ENCODE measurements at regions not wholly inside any gene's neighbourhood (a gene's known extent, or its start where the extent isn't known, plus 50 kb on each side); places are given as distances from the start of the nearest gene placed in this dataset.

GRCh38 chr13:83975655-83976165 is 93.4 kb upstream of the SLITRK1 start:
- H4K20me1 ChIP-seq (ENCODE audit: insufficient read depth, low read length) = no peaks in the 10 kb centered on the region
- no peak overlapping the region for H2AFZ ChIP-seq (ENCODE audit: low read depth, low read length)
- H3K9ac ChIP-seq (ENCODE audit: low read length) = no peak overlapping the region
- H3K27me3 ChIP-seq (ENCODE audit: low read depth, low read length) = no peaks in the 10 kb centered on the region
- H3K9me3 ChIP-seq (ENCODE audit: insufficient read depth, low read length) = no peaks in the 10 kb centered on the region
- H3K4me2 ChIP-seq (ENCODE audit: low read length) = no peak overlapping the region
- H3K79me2 ChIP-seq (ENCODE audit: low read length) = no peaks in the 10 kb centered on the region
- no peaks in the 10 kb centered on the region for H3K36me3 ChIP-seq (replicated peaks; ENCODE audit: low read depth, low read length)
- TF ChIP-seq EZH2phosphoT487 (IDR thresholded peaks at IDR 0.05; ENCODE audit: low read depth) (no peak), CTCF (IDR thresholded peaks at IDR 0.05; ENCODE audit: low read depth, low read length) (no peak)
- no peak overlapping the region for H3K4me3 ChIP-seq (ENCODE audit: low read length)
- no peak overlapping the region for H3K27ac ChIP-seq (ENCODE audit: low read length)
- H3K4me1 ChIP-seq (ENCODE audit: low read length) = no peaks in the 10 kb centered on the region

GRCh38 chr13:83958531-83958930 is 76.3 kb upstream of the SLITRK1 start:
- Histone ChIP-seq H3K27ac (ENCODE audit: low read length) (no peak overlapping the region), H3K36me3 (replicated peaks; ENCODE audit: low read depth, low read length) (no peaks in the 10 kb centered on the region), H3K79me2 (ENCODE audit: low read length) (no peaks in the 10 kb centered on the region), H4K20me1 (ENCODE audit: insufficient read depth, low read length) (no peaks in the 10 kb centered on the region), H3K9ac (ENCODE audit: low read length) (no peak overlapping the region), H3K4me2 (ENCODE audit: low read length) (no peak overlapping the region; the same call in 1 of the 2 replicates), H3K4me1 (ENCODE audit: low read length) (no peaks in the 10 kb centered on the region), H2AFZ (ENCODE audit: low read depth, low read length) (peak overlapping the region; percentile 58), H3K9me3 (ENCODE audit: insufficient read depth, low read length) (no peaks in the 10 kb centered on the region), H3K4me3 (ENCODE audit: low read length) (no peak overlapping the region), H3K27me3 (ENCODE audit: low read depth, low read length) (no peaks in the 10 kb centered on the region)
- TF ChIP-seq CTCF (IDR thresholded peaks at IDR 0.05; ENCODE audit: low read depth, low read length) = no peak
- TF ChIP-seq EZH2phosphoT487 (IDR thresholded peaks at IDR 0.05; ENCODE audit: low read depth) = no peak

- Histone ChIP-seq H3K4me3 (ENCODE audit: low read length) (no peak overlapping the region), H4K20me1 (ENCODE audit: insufficient read depth, low read length) (no peaks in the 10 kb centered on the region), H3K79me2 (ENCODE audit: low read length) (no peaks in the 10 kb centered on the region), H3K9ac (ENCODE audit: low read length) (no peak overlapping the region), H3K4me1 (ENCODE audit: low read length) (no peaks in the 10 kb centered on the region), H3K9me3 (ENCODE audit: insufficient read depth, low read length) (no peaks in the 10 kb centered on the region), H3K27ac (ENCODE audit: low read length) (no peak overlapping the region), H3K4me2 (ENCODE audit: low read length) (no peak overlapping the region), H2AFZ (ENCODE audit: low read depth, low read length) (no peak overlapping the region), H3K27me3 (ENCODE audit: low read depth, low read length) (no peaks in the 10 kb centered on the region), H3K36me3 (replicated peaks; ENCODE audit: low read depth, low read length) (no peaks in the 10 kb centered on the region)
- TF ChIP-seq CTCF (IDR thresholded peaks at IDR 0.05; ENCODE audit: low read depth, low read length) (no peak), EZH2phosphoT487 (IDR thresholded peaks at IDR 0.05; ENCODE audit: low read depth) (no peak)
Observed at GRCh38 chr13:83955011-83955410, 72.7 kb upstream of the SLITRK1 start.

GRCh38 chr13:83953916-83954315 is 71.6 kb upstream of the SLITRK1 start:
- no peak overlapping the region for H3K27ac ChIP-seq (ENCODE audit: low read length)
- TF ChIP-seq EZH2phosphoT487 (IDR thresholded peaks at IDR 0.05; ENCODE audit: low read depth) = no peak
- no peak for TF ChIP-seq CTCF (IDR thresholded peaks at IDR 0.05; ENCODE audit: low read depth, low read length)
- no peaks in the 10 kb centered on the region for H3K36me3 ChIP-seq (replicated peaks; ENCODE audit: low read depth, low read length)
- no peaks in the 10 kb centered on the region for H3K27me3 ChIP-seq (ENCODE audit: low read depth, low read length)
- H3K4me2 ChIP-seq (ENCODE audit: low read length) = no peak overlapping the region
- H3K4me1 ChIP-seq (ENCODE audit: low read length) = no peaks in the 10 kb centered on the region
- no peaks in the 10 kb centered on the region for H3K9me3 ChIP-seq (ENCODE audit: insufficient read depth, low read length)
- no peak overlapping the region for H3K9ac ChIP-seq (ENCODE audit: low read length)
- H3K4me3 ChIP-seq (ENCODE audit: low read length) = no peak overlapping the region
- H4K20me1 ChIP-seq (ENCODE audit: insufficient read depth, low read length) = no peaks in the 10 kb centered on the region
- no peaks in the 10 kb centered on the region for H3K79me2 ChIP-seq (ENCODE audit: low read length)
- H2AFZ ChIP-seq (ENCODE audit: low read depth, low read length) = no peak overlapping the region
